ENCODE measurements at regions not wholly inside any gene's neighbourhood (a gene's known extent, or its start where the extent isn't known, plus 50 kb on each side); places are given as distances from the start of the nearest gene placed in this dataset.
"Not testable (repeated sequence)": the region's sequence is repeated elsewhere in the genome, so short reads cannot be mapped to it uniquely, and the experiment has no call there.

DNA sequence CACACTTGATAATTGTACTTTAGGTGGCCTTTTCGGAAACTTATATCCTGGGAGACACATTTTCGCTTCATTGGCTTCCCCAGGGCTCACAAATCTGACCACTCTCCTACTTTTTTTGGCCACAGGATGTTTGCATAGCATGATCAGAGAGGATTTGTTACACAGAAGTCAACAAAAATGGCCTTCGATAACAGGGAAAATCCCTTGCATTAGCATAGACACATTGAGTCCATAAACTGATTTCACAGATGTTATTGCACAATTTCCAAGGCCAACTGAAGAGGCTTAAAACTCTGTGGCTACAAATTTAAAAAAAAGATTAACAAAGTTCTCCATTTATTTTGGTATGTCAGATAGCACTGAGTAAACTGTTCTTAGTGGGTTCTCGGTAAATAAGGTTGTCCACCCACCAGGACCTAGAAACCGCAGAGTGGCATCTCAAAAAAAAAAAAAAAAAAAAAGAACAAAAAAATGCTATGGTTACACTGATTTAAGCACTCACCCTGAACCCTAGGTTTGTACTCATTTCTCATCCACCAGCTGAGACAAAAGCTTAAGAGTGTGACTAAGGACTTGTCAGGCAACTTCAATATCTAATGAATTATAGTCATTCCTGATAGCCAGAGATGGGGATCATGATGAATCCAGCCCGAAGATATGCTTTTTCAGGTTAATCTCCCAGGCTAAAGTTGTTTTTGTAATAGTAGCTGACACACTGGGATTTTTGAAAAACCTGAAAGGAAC, 188.9 kb upstream of the SYNPR start:
- no peak overlapping the region for H3K4me3 ChIP-seq (ENCODE audit: low read depth, low read length)
- no peak for DNase-seq (ENCODE audit: low read depth)

DNA sequence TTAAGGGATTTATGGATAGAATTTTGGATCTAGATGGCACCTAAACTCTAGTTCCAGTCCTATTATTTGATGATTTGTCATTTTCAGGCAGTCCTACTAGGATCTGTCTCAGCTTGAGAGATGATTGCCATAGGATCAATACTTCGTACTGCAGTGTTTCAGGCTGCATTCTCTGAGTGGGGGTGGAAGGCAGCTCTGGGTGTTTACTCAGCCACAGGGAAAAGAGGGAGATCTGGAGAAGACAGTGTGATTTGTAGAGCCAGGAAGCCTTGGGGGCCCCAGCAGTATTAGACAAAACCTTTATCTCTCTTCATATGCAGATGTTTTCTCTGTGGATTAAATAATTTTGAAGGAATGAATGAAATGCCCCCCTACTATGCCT, 188.4 kb upstream of the SYNPR start:
- no peak for DNase-seq (ENCODE audit: low read depth)
- H3K4me3 ChIP-seq (ENCODE audit: low read depth, low read length) = no peak overlapping the region

DNA sequence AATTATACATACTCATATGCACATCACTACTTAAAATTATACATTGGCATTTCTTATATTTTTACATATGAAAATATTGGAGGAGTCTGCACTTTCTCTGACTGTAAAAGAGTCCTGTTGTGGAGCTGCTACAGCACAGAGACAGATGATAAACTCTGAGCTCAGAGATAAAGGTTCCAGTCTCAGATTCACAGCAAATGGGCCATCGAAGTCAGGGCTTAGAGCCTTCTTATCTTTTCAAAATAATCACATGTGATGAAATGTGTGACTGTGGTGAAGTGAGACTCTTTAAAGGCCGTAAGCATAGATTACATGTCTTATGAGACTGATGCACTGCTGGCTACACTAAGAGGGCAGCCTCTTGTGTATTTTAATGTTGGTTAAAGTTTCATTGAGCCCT, 187.5 kb upstream of the SYNPR start:
- H3K4me3 ChIP-seq (ENCODE audit: low read depth, low read length) = no peak overlapping the region
- DNase-seq (ENCODE audit: low read depth) = no peak

DNA sequence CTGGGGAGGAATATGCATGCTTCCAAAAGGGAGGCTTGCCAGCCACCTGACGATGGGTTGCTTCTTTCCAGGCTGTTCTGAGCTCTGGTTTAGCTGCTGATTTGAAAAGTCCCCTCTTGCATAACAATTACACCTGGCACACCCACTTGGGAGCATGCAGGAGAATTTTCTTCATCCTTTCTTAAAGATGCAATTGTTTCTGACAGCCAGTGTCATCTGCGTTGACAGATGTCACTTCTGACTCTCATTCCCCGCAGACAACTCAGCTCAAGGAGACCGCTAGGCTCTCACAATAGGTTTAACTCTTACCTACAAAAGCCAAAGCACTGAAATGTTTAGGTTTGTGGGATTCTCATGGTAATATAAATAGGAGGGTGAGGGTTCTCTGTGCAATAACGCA, 185.6 kb upstream of the SYNPR start:
- no peak overlapping the region for H3K4me3 ChIP-seq (ENCODE audit: low read depth, low read length)
- DNase-seq (ENCODE audit: low read depth) = no peak

DNA sequence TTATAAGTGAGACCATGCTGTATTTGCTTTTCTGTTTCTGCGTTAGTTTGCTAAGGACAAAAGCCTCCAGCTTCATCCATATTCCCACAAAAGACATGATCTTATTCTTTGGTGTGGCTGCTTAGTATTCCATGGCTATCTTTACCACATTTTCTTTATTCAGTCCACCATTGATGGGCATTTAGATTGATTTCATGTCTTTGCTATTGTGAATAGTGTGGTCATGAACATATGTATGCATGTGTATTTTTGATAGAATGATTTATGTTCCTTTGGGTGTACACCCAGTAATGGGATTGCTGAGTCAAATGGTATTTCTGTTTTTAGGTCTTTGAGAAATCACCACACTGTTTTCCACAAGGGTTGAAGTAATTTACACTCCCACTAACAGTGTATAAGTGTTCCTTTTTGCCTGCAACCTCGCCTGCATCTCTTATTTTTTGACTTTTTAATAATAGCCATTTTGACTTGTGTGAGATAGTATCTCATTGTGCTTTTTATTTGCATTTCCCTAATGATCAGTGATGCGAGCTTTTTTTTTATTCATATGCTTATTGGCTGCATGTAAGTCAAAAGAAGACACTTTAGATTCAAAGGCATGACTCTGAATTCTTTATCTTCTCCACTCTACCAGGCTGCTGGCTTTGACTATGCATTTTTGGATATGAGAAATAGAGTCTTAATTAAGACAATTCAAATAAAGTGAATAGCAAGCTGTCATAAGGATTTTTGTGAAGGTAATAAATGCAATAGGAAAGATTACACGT, 183.3 kb upstream of the SYNPR start:
- no peak for DNase-seq (ENCODE audit: low read depth)
- H3K4me3 ChIP-seq (ENCODE audit: low read depth, low read length) = no peak overlapping the region

DNA sequence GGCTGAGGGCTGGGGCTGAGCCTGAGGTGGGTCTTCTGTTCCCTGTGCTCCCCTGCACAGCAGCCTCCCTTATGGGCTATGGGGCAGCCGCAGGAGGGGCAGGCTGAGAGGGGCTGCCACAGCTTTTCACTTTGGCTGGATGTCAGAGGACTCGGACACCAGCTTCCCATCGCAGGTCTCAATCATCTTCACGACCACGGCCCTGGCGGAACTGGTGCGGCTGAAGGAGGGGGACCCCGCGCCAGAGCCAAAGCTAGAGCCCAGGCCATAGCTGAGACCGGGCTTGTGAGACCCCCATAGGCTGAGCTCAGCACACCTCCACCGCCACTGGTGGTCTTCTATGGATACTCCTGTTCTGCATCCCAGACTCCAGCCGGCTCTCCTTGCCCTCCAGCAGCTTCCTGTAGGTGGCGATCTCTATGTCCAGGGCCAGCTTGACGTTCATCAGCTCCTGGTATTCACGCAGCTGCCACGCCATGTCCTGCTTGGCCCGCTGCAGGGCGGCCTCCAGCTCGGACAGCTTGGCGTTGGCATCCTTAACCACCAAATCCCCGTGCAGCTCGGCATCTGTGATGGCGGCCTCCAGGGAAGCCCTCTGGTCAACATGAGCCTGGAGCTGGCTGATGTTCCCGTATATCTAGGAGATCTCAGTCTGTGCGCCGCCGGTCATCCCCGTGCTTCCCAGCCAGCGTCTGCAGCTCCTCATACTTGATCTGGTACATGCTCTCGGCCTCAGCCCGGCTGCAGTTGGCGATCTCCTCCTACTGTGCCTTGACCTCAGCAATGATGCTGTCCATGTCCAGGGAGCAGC, 181.7 kb upstream of the SYNPR start:
- DNase-seq (ENCODE audit: low read depth) = no peak
- no peak overlapping the region for H3K4me3 ChIP-seq (ENCODE audit: low read depth, low read length)

DNA sequence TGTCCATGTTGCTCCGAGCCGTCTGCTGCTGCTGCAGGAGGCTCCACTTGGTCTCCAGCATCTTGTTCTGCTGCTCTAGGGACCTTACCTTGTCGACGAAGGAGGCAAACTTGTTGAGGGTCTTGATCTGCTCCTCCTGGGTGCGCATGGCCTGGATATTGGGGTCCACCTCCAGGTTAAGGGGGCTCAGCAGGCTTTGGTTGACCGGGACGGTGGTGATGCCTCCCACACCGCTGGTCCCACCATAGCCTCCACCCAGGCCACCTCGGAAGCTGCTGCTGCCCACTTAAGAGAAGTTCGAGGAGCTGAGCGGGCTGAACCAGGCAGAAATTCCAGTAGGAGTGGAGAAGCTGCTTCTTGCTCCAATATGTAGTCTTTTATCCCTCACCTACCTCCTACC, 180.7 kb upstream of the SYNPR start:
- no peak overlapping the region for H3K4me3 ChIP-seq (ENCODE audit: low read depth, low read length)
- no peak for DNase-seq (ENCODE audit: low read depth)

DNA sequence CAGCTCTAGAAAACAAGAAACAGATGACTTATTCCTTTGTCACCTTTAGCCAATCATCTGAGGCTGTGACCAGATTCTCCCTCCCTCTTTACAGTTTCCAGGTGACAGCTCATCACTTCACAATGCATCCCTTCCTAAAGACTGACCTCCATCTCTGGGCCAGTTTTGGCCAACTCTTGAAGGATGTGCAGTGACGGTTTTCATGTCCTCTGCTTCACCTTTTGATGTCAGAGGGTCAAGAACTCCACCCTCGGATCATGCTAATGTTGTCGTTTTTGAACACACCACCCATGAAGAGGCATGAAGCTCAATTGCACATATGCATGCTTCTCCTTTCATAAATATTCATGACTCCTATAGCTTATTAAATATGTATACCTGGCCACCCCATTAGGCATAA, 161.2 kb upstream of the SYNPR start:
- DNase-seq (ENCODE audit: low read depth) = no peak

DNA sequence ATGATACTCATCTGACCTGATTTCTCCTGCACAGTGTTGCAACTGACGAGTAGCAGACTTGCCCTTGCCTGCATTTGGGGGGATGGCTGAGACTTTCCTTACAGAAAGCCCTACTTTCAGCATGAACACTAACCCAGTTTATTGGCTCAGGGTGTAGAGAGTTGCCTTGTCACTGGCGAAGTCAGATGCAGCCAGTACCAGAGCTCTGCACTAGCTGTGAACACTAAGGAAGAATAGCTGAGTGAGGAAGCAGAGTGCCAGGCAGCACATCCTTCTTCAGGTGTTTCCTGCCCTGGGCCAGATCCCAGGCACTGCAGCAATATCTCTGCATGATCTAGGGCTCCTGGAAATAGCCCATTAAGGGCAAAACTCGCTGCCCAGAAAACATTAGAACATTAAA, 154.0 kb upstream of the SYNPR start:
- H3K4me3 ChIP-seq (ENCODE audit: low read depth, low read length) = no peak overlapping the region
- DNase-seq (ENCODE audit: low read depth) = no peak

More for the DNA sequence above, 161.2 kb upstream of the SYNPR start:
- H3K4me3 ChIP-seq (ENCODE audit: low read depth, low read length) = no peak overlapping the region

DNA sequence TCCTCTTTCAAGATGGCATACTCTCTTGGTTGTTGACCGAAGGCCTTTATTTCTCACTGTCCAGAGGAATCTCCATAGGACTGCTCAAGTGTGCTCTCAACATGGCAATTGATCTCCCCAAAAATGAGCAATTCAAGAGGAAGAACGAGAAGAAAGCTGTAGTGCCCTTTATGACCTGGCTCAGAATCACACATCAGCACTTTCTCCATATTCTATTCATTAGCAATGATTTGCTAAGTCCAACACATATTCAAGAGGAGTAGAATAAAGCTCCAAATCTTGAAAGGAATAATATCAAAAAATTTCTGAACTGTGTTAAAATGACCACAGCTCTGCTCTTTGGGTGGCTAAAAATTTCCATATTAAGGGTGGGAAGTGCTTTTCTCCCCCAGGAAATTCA, 151.6 kb upstream of the SYNPR start:
- DNase-seq (ENCODE audit: low read depth) = no peak
- no peak overlapping the region for H3K4me3 ChIP-seq (ENCODE audit: low read depth, low read length)

DNA sequence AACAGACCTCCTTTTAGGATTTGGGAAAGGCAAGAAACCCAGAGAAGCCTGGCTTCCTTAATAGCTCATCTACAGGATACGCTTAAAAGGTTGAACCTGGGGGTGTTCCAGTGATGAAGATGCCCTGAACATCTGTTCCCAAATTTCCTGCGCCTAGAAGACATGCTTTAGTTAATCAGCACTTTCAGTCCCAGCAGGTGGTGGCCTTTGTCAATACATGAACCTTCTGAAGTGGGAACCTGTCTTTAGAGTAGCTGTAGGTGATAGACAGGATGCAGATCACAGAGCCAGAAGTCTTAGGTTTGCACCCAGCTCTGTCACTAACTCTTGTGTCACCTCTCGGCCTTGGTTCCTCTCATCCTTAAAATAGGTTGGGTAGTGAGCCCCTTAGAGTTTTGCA, 149.7 kb upstream of the SYNPR start:
- DNase-seq (ENCODE audit: low read depth) = no peak
- no peak overlapping the region for H3K4me3 ChIP-seq (ENCODE audit: low read depth, low read length)

DNA sequence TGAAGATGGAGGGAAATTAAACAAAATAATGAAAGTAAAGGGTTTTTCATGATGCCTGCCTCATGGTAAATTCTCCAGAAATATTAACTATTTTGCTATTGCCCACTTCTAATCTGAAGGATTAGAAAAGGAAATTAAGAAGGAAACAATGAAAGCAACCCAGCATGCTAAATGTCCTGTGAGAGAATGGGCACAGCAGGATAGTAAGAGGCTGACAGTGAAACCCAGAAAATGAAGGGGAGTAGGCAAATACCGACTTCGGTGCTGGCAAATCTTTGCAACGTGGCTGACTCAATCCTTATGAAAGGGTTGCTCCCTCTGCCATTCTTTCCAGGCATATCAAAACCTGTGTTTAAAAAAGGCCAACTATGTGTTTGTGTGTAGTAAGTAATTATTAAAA, 147.5 kb upstream of the SYNPR start:
- H3K4me3 ChIP-seq (ENCODE audit: low read depth, low read length) = no peak overlapping the region
- DNase-seq (ENCODE audit: low read depth) = no peak

DNA sequence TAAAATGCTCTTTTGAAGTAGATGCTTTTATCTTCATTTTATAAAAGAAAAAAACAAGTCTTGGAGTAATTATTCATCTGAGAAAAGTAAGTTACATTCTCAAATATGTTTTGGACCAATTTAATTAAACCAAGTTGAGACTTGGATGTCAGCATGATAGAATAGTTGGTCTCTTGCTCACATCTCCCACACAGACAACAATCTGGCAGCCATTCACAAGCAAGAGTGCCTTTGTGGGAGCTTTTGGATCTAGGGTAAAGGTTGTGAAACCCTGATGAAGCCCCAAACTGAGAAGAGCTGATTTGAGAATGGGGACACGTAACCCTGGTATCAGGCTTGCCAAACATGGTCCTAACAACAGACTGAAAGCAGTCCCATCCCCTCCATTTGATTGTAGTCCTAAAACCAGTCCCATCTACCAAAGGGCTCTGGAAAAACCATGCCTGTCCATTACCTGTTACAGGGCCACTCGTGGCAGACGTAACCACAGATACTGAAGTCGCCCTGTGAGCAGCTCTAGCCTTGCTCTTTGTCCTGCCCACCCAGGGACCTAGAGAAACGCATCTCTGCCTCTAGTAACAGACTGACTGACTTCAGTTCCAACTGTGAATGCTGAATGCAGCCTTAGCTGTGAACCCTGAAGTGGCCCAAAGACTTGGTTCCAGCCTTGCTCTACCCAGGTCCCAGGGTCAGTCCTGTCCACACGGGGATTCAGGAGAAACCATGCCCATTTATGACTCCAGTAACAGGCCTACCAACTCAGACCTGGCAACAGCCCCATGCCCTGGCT, 145.5 kb upstream of the SYNPR start:
- DNase-seq (ENCODE audit: low read depth) = no peak
- no peak overlapping the region for H3K4me3 ChIP-seq (ENCODE audit: low read depth, low read length)

DNA sequence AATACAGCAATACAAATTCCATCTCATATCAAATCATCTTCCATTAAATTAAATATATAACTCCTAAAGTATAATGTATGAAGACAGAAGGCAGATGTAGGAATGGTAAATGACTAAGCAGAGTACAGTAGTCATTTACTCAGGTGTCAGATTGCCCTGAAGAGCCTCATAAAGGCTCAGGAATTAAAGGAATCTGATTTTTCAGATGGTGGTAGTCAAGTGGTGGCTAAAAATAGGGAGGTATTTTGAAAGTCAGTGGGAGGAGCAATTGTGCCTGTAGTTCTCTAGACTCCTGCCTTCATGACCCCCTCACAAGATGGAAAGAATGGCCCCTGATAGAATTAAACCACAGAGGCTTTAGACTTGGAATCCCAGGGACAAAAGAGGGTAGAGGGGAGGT, 142.7 kb upstream of the SYNPR start:
- no peak for DNase-seq (ENCODE audit: low read depth)
- H3K4me3 ChIP-seq (ENCODE audit: low read depth, low read length) = no peak overlapping the region

DNA sequence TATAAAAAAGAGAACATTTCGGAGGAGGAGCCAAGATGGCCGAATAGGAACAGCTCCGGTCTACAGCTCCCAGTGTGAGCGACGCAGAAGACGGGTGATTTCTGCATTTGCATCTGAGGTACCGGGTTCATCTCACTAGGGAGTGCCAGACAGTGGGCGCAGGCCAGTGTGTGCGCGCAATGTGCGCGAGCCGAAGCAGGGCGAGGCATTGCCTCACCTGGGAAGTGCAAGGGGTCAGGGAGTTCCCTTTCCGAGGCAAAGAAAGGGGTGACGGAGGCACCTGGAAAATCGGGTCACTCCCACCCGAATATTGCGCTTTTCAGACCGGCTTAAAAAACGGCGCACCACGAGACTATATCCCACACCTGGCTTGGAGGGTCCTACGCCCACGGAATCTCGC, 141.9 kb upstream of the SYNPR start:
- not testable (repeated sequence) for H3K4me3 ChIP-seq (ENCODE audit: low read depth, low read length); DNase-seq (ENCODE audit: low read depth)

DNA sequence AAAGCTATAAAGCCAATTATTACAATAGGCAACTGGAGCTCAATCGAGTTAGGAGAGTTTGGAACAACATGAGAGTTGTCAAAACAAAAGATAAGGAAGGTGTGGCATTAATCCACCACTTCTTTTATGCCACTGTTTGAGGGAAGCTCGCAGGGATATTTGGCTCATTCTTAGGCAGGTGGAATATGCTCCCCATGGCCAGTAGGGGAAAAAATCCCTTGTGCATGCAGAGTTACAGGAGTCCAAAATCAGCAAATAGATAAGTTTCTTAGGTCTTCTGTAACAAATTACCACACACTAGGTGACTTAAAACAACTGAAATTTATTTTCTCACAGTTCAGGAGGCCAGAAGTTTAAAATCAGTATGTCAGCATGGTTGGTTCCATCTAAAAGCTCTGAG, 135.4 kb upstream of the SYNPR start:
- no peak for DNase-seq (ENCODE audit: low read depth)

DNA sequence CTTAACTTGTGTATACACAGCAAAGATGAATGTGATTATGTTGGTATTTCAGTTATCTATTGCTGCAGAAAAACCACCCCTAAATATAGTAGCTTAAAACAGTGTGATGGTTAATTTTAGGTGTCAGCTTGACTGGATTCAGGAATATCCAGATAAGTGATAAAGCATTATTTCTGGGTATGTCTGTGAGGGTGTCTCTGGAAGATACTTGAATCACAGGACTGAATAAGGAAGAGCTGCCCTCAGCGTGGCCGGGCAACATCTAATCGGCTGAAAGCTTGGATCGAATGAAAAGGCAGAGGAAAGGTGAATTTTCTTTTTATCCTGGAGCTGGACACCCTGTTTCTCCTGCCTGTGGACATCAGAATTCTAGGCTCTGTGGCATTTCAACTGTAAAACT, 132.0 kb upstream of the SYNPR start:
- no peak for DNase-seq (ENCODE audit: low read depth)
- no peak overlapping the region for H3K4me3 ChIP-seq (ENCODE audit: low read depth, low read length)

More for the DNA sequence above, 135.4 kb upstream of the SYNPR start:
- no peak overlapping the region for H3K4me3 ChIP-seq (ENCODE audit: low read depth, low read length)

DNA sequence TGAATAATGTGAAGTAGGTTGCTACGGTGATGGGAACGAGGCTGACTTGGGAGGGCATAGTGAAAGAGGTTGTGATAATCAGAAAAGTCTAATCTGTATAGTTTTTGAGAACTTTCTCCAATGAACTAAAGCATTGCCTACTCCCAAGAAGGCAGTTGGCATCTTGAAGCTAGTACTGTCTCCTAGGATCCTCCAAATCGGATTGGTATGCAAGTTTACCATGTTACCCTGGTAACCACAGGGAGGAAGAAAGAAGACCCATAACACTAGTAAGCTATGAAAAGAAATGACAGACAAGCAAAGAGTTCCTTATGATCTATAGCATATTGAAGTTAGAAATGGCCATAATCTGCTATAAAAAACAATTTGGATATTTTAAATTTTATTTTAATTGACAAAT, 127.2 kb upstream of the SYNPR start:
- DNase-seq (ENCODE audit: low read depth) = no peak

DNA sequence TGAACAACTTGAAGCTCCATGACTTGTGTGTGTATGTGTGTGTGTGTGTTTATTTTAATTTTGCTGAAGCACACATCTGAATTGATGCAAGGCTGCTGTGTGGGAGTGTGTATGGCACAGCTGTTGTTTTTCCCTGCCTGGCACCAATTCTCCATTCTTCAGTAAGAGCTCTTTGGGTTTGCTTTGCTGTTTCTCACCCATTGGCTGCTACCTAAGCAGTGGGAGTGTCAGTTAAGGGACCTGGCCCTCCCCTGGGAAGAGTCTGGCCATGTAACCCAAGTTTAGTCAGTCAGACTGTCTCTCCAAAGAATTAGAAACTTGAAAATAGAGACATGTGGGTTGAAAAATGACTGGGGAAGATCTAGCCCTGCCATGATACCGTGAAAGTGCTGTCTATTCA, 126.2 kb upstream of the SYNPR start:
- no peak for DNase-seq (ENCODE audit: low read depth)
- no peak overlapping the region for H3K4me3 ChIP-seq (ENCODE audit: low read depth, low read length)

More for the DNA sequence above, 127.2 kb upstream of the SYNPR start:
- H3K4me3 ChIP-seq (ENCODE audit: low read depth, low read length) = no peak overlapping the region

DNA sequence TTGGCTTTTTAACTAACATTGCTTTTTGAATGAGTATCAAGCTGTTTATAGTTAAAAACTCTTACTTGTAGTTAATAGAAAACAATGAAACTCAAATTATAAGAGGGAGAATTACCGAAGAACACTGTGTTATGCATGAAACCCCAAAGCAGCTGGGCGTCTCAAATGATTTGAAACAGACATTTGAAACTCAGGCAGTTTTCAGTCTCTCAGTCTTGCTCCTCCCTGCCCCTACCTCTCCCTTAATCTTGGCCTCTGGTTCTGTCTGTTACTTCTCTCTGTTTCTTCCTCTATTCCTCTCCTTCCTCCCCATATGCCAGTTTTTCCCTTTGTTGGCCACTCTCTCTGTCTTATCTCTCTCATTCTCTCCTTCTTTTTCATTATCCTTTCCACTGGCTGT, 118.3 kb upstream of the SYNPR start:
- no peak overlapping the region for H3K4me3 ChIP-seq (ENCODE audit: low read depth, low read length)
- no peak for DNase-seq (ENCODE audit: low read depth)
